ENCODE measurements at regions not wholly inside any gene's neighbourhood (a gene's known extent, or its start where the extent isn't known, plus 50 kb on each side); places are given as distances from the start of the nearest gene placed in this dataset.

DNA sequence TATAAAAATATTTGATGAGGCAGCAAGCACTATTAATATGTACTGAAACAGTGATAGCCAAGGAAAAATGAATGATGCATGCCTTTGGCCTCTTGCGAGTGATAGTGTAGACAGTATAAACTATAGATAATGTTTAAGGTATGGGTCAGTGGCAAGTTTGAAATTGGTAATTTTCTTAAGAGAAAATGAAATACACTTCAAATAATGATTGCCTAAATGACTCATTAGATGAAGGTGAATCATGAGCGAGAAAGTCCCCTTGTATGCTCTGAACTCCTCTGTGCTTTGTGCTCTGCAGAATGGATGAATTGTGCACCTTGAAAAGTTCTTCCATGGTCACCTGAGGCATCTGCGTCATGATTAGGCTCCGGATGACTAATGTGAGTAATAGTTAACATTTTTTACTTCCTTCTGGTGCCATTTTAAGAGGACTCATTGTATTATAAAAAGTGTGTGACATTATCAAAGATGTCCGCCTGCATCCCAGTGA lies 84.9 kb upstream of the RTL1 start:
- TF ChIP-seq, protein P1, sequence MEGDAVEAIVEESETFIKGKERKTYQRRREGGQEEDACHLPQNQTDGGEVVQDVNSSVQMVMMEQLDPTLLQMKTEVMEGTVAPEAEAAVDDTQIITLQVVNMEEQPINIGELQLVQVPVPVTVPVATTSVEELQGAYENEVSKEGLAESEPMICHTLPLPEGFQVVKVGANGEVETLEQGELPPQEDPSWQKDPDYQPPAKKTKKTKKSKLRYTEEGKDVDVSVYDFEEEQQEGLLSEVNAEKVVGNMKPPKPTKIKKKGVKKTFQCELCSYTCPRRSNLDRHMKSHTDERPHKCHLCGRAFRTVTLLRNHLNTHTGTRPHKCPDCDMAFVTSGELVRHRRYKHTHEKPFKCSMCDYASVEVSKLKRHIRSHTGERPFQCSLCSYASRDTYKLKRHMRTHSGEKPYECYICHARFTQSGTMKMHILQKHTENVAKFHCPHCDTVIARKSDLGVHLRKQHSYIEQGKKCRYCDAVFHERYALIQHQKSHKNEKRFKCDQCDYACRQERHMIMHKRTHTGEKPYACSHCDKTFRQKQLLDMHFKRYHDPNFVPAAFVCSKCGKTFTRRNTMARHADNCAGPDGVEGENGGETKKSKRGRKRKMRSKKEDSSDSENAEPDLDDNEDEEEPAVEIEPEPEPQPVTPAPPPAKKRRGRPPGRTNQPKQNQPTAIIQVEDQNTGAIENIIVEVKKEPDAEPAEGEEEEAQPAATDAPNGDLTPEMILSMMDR (conservative IDR thresholded peaks at IDR 0.05; ENCODE audit: low read depth, low read length): no peak
- no peak for TF ChIP-seq MXI1 (IDR thresholded peaks at IDR 0.05; ENCODE audit: borderline replicate concordance, low read depth, low read length)
